Neural progenitor cell (in vitro differentiated cells): ENCODE measurements at regions not wholly inside any gene's neighbourhood (a gene's known extent, or its start where the extent isn't known, plus 50 kb on each side); places are given as distances from the start of the nearest gene placed in this dataset.

Experiments used
- CTCF ChIP-seq: fragments of 200-600 bp; sonication (generic); IDR thresholded peaks from 2 replicates; pipeline ENCODE4 v1.5.1; 2017; ENCODE audit warnings: antibody characterized with exemption, mild to moderate bottlenecking
- EZH2 ChIP-seq: fragments of 200-600 bp; sonication (generic); IDR thresholded peaks from 2 replicates; pipeline ENCODE4 v1.6.1; 2017; ENCODE audit warnings: antibody characterized with exemption, mild to moderate bottlenecking, moderate library complexity

- no peak for TF ChIP-seq CTCF
- no peak for TF ChIP-seq EZH2
Measured at GRCh38 chr1:47547753-47548573, 110.1 kb downstream of the FOXD2 start.
